ENCODE measurements at regions not wholly inside any gene's neighbourhood (a gene's known extent, or its start where the extent isn't known, plus 50 kb on each side); places are given as distances from the start of the nearest gene placed in this dataset.
"Not testable (repeated sequence)": the region's sequence is repeated elsewhere in the genome, so short reads cannot be mapped to it uniquely, and the experiment has no call there.

- DNase-seq, result no peak
These were observed 446.3 kb downstream of the TRAM1L1 start for GRCh38 chr4:116639070-116639577.

GRCh38 chr4:116638592-116638991 is 446.8 kb downstream of the TRAM1L1 start:
- DNase-seq, result no peak

- no peak for DNase-seq
These were observed 448.5 kb downstream of the TRAM1L1 start for GRCh38 chr4:116636917-116637316.

- no peak for DNase-seq
These were observed 453.1 kb downstream of the TRAM1L1 start for GRCh38 chr4:116632269-116632668.

- no peak for DNase-seq
These were observed 456.8 kb downstream of the TRAM1L1 start for GRCh38 chr4:116628598-116628997.

GRCh38 chr4:116627545-116627944 is 457.8 kb downstream of the TRAM1L1 start:
- no peak for DNase-seq

GRCh38 chr4:116619508-116619907 is 465.9 kb downstream of the TRAM1L1 start:
- not testable (repeated sequence) for DNase-seq

GRCh38 chr4:116618638-116619037 is 466.7 kb downstream of the TRAM1L1 start:
- no peak for DNase-seq

- DNase-seq, result no peak
These were observed 482.3 kb downstream of the TRAM1L1 start for GRCh38 chr4:116603096-116603495.

- DNase-seq, result no peak
These were observed 485.5 kb downstream of the TRAM1L1 start for GRCh38 chr4:116599859-116600258.

- no peak for DNase-seq
These were observed 486.2 kb downstream of the TRAM1L1 start for GRCh38 chr4:116598980-116599789.

GRCh38 chr4:116598155-116598979 is 487.0 kb downstream of the TRAM1L1 start:
- DNase-seq, result no peak

- DNase-seq, result no peak
These were observed 494.7 kb downstream of the TRAM1L1 start for GRCh38 chr4:116590648-116591047.

- no peak for DNase-seq
These were observed 496.6 kb downstream of the TRAM1L1 start for GRCh38 chr4:116588783-116589182.

GRCh38 chr4:116585246-116585645 is 500.1 kb downstream of the TRAM1L1 start:
- DNase-seq, result peak; percentile 40

- no peak for DNase-seq
These were observed 508.1 kb downstream of the TRAM1L1 start for GRCh38 chr4:116577321-116577720.

GRCh38 chr4:116573540-116573939 is 511.8 kb downstream of the TRAM1L1 start:
- DNase-seq, result no peak

- DNase-seq, result no peak
These were observed 523.6 kb downstream of the TRAM1L1 start for GRCh38 chr4:116561768-116562167.

- no peak for DNase-seq
These were observed 533.6 kb downstream of the TRAM1L1 start for GRCh38 chr4:116551806-116552205.

- DNase-seq, result no peak
These were observed 537.7 kb downstream of the TRAM1L1 start for GRCh38 chr4:116547632-116548031.

GRCh38 chr4:116546759-116547158 is 538.6 kb downstream of the TRAM1L1 start:
- no peak for DNase-seq

GRCh38 chr4:116544946-116545345 is 540.4 kb downstream of the TRAM1L1 start:
- DNase-seq, result no peak

GRCh38 chr4:116539744-116540143 is 545.6 kb downstream of the TRAM1L1 start:
- no peak for DNase-seq

GRCh38 chr4:116537828-116538227 is 547.5 kb downstream of the TRAM1L1 start:
- peak; percentile 50 for DNase-seq

All from NCI-H524 treated with DMSO at 0.1 percent for 48 hours (cell line).